Activated T-helper 1 cell treated with anti-CD3 and anti-CD28 coated beads, Interleukin-12 subunit alpha, Interleukin-12 subunit beta, Interleukin-2, Interleukin-4 antibody, amounts not matched to agents 30 ng/mL and 10 ng/mL and 1 ng/mL, durations not matched to agents 14 hours and 24 hours and 36 hours (primary cell): ENCODE measurements at regions not wholly inside any gene's neighbourhood (a gene's known extent, or its start where the extent isn't known, plus 50 kb on each side); places are given as distances from the start of the nearest gene placed in this dataset.
"Not testable (repeated sequence)": the region's sequence is repeated elsewhere in the genome, so short reads cannot be mapped to it uniquely, and the experiment has no call there.

Experiments used
- DNase-seq: peaks from one replicate; pipeline ENCODE4 v3.0.0; 2021; ENCODE audit warnings: low spot score
- H3K27ac Mint-ChIP-seq: one replicate; pipeline ENCODE4 v1.8.0; 2021; ENCODE audit warnings: mild to moderate bottlenecking, mixed read lengths
- H3K27me3 Mint-ChIP-seq: one replicate; pipeline ENCODE4 v1.8.0; 2022; ENCODE audit warnings: mild to moderate bottlenecking, moderate library complexity, mixed read lengths; ENCODE audit not compliant: insufficient read depth
- H3K36me3 Mint-ChIP-seq: one replicate; pipeline ENCODE4 v1.8.0; 2021; ENCODE audit warnings: low read depth, mixed read lengths
- H3K4me1 Mint-ChIP-seq: one replicate; pipeline ENCODE4 v1.8.0; 2021; ENCODE audit warnings: low read depth, mixed read lengths
- H3K4me3 Mint-ChIP-seq: one replicate; pipeline ENCODE4 v1.8.0; 2021; ENCODE audit warnings: mild to moderate bottlenecking, moderate library complexity, mixed read lengths
- H3K9me3 Mint-ChIP-seq: one replicate; pipeline ENCODE4 v1.8.0; 2021; ENCODE audit warnings: mixed read lengths
- intact Hi-C: fragments of 100-400 bp; cut with micrococcal nuclease; formaldehyde crosslinking; loops from one replicate; pipeline ENCODE4 v1.15.1; 2024

- DNase-seq = no peak
- Mint-ChIP-seq H3K4me1 (no peaks in the 10 kb centered on the region), H3K27me3 (peaks cover 2% of the 10 kb centered on the region), H3K27ac (no peak overlapping the region), H3K9me3 (no peaks in the 10 kb centered on the region), H3K36me3 (no peaks in the 10 kb centered on the region), H3K4me3 (no peak overlapping the region)
- intact Hi-C loops = loop anchor here (5.0 kb wide), 1 partner anchor 1607 kb away; no protein-coding TSS in a partner anchor
Observed at GRCh38 chr3:20510396-20510795, 324.4 kb upstream of the SGO1 start.

GRCh38 chr3:20503394-20504082 lies 317.5 kb upstream of the SGO1 start:
- Mint-ChIP-seq H3K9me3 (peaks cover 8% of the 10 kb centered on the region), H3K4me1 (no peaks in the 10 kb centered on the region), H3K4me3 (no peak overlapping the region), H3K27me3 (no peaks in the 10 kb centered on the region), H3K36me3 (no peaks in the 10 kb centered on the region), H3K27ac (no peak overlapping the region)
- intact Hi-C loops = no loop called here
- DNase-seq = no peak

GRCh38 chr3:20490996-20491395 lies 305.0 kb upstream of the SGO1 start:
- Mint-ChIP-seq H3K4me1 (no peaks in the 10 kb centered on the region), H3K27me3 (no peaks in the 10 kb centered on the region), H3K27ac (no peak overlapping the region), H3K9me3 (peaks cover 9% of the 10 kb centered on the region), H3K4me3 (no peak overlapping the region), H3K36me3 (no peaks in the 10 kb centered on the region)
- intact Hi-C loops = no loop called here
- DNase-seq = no peak

GRCh38 chr3:20488151-20488550 lies 302.1 kb upstream of the SGO1 start:
- Mint-ChIP-seq H3K4me3 (no peak overlapping the region), H3K27ac (no peak overlapping the region)
- intact Hi-C loops = no loop called here

GRCh38 chr3:20484126-20484525 lies 298.1 kb upstream of the SGO1 start:
- intact Hi-C loops = no loop called here
- H3K4me3 Mint-ChIP-seq = no peak overlapping the region
- DNase-seq = no peak

More at GRCh38 chr3:20488151-20488550, 302.1 kb upstream of the SGO1 start:
- Mint-ChIP-seq H3K4me1 (no peaks in the 10 kb centered on the region), H3K27me3 (no peaks in the 10 kb centered on the region), H3K9me3 (peaks cover 14% of the 10 kb centered on the region), H3K36me3 (no peaks in the 10 kb centered on the region)
- no peak for DNase-seq

GRCh38 chr3:20482350-20482749 lies 296.3 kb upstream of the SGO1 start:
- H3K36me3 Mint-ChIP-seq = no peaks in the 10 kb centered on the region
- H3K4me3 Mint-ChIP-seq = no peak overlapping the region
- no peak for DNase-seq
- no peak overlapping the region for H3K27ac Mint-ChIP-seq
- intact Hi-C loops = no loop called here
- no peaks in the 10 kb centered on the region for H3K27me3 Mint-ChIP-seq
- H3K4me1 Mint-ChIP-seq = no peaks in the 10 kb centered on the region
- peaks cover 26% of the 10 kb centered on the region for H3K9me3 Mint-ChIP-seq

More at GRCh38 chr3:20484126-20484525, 298.1 kb upstream of the SGO1 start:
- Mint-ChIP-seq H3K27me3 (no peaks in the 10 kb centered on the region), H3K9me3 (peaks cover 26% of the 10 kb centered on the region), H3K4me1 (no peaks in the 10 kb centered on the region), H3K27ac (no peak overlapping the region), H3K36me3 (no peaks in the 10 kb centered on the region)

- no peaks in the 10 kb centered on the region for H3K27me3 Mint-ChIP-seq
- H3K27ac Mint-ChIP-seq = no peak overlapping the region
- no peaks in the 10 kb centered on the region for H3K36me3 Mint-ChIP-seq
- intact Hi-C loops = no loop called here
- H3K9me3 Mint-ChIP-seq = peaks cover 17% of the 10 kb centered on the region
- DNase-seq = no peak
- no peak overlapping the region for H3K4me3 Mint-ChIP-seq
- H3K4me1 Mint-ChIP-seq = no peaks in the 10 kb centered on the region
Observed at GRCh38 chr3:20480786-20481365, 294.9 kb upstream of the SGO1 start.

GRCh38 chr3:20478436-20478835 lies 292.4 kb upstream of the SGO1 start:
- intact Hi-C loops = no loop called here
- no peak overlapping the region for H3K27ac Mint-ChIP-seq
- no peaks in the 10 kb centered on the region for H3K4me1 Mint-ChIP-seq
- H3K9me3 Mint-ChIP-seq = peaks cover 13% of the 10 kb centered on the region
- H3K27me3 Mint-ChIP-seq = no peaks in the 10 kb centered on the region
- DNase-seq = no peak
- no peaks in the 10 kb centered on the region for H3K36me3 Mint-ChIP-seq
- H3K4me3 Mint-ChIP-seq = no peak overlapping the region

GRCh38 chr3:20464237-20464636 lies 278.2 kb upstream of the SGO1 start:
- H3K4me3 Mint-ChIP-seq, H3K4me1 Mint-ChIP-seq, H3K36me3 Mint-ChIP-seq, DNase-seq, intact Hi-C loops, H3K27me3 Mint-ChIP-seq, H3K27ac Mint-ChIP-seq: not testable (repeated sequence)
- peaks cover 36% of the 10 kb centered on the region for H3K9me3 Mint-ChIP-seq

GRCh38 chr3:20462723-20463122 lies 276.7 kb upstream of the SGO1 start:
- no peaks in the 10 kb centered on the region for H3K27me3 Mint-ChIP-seq
- no peak for DNase-seq
- no peak overlapping the region for H3K4me3 Mint-ChIP-seq
- intact Hi-C loops = no loop called here
- H3K9me3 Mint-ChIP-seq = peaks cover 29% of the 10 kb centered on the region
- H3K27ac Mint-ChIP-seq = no peak overlapping the region
- no peaks in the 10 kb centered on the region for H3K4me1 Mint-ChIP-seq
- H3K36me3 Mint-ChIP-seq = no peaks in the 10 kb centered on the region

- Mint-ChIP-seq H3K27me3 (no peaks in the 10 kb centered on the region), H3K27ac (no peak overlapping the region), H3K9me3 (peaks cover 29% of the 10 kb centered on the region), H3K4me3 (no peak overlapping the region), H3K4me1 (no peaks in the 10 kb centered on the region), H3K36me3 (no peaks in the 10 kb centered on the region)
- DNase-seq = no peak
- intact Hi-C loops = no loop called here
Observed at GRCh38 chr3:20462226-20462625, 276.2 kb upstream of the SGO1 start.

- Mint-ChIP-seq H3K36me3 (no peaks in the 10 kb centered on the region), H3K4me3 (no peak overlapping the region), H3K9me3 (peaks cover 19% of the 10 kb centered on the region), H3K4me1 (no peaks in the 10 kb centered on the region), H3K27me3 (no peaks in the 10 kb centered on the region), H3K27ac (no peak overlapping the region)
- intact Hi-C loops = no loop called here
- no peak for DNase-seq
Observed at GRCh38 chr3:20458994-20459716, 273.1 kb upstream of the SGO1 start.

- no peak for DNase-seq
- Mint-ChIP-seq H3K27ac (no peak overlapping the region), H3K4me1 (no peaks in the 10 kb centered on the region), H3K27me3 (no peaks in the 10 kb centered on the region), H3K36me3 (no peaks in the 10 kb centered on the region), H3K9me3 (peaks cover 17% of the 10 kb centered on the region), H3K4me3 (no peak overlapping the region)
- intact Hi-C loops = no loop called here
Observed at GRCh38 chr3:20456511-20456910, 270.5 kb upstream of the SGO1 start.
